ENCODE measurements at regions not wholly inside any gene's neighbourhood (a gene's known extent, or its start where the extent isn't known, plus 50 kb on each side); places are given as distances from the start of the nearest gene placed in this dataset.
"Not testable (repeated sequence)": the region's sequence is repeated elsewhere in the genome, so short reads cannot be mapped to it uniquely, and the experiment has no call there.

DNA sequence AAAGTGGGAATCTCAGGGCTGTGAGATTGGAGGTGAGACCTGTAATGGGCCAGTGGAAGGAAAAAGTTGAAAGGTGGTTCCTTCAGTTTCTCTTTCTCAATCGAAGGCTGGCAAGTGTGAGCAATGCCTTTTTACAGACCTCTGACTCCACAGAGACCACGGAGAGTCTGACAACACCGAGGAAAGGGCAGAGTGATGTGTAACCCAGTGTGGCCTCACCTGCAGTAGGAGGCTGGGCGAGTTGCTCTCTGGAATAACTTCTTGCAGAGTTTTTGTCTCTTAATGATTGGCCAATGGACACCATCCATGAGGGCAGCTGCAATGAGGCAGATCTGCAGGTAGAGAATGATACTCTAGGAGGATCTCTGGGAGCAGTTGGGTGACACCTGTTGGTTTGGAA is 115.8 kb downstream of the CRYBB2 start:
- not testable (repeated sequence) for H3K36me3 ChIP-seq (ENCODE audit: control insufficient read depth in 4 of 4, insufficient read depth in 3 of 4, low read depth in 1 of 4, low read length in 3 of 4); H3K9me3 ChIP-seq (ENCODE audit: control insufficient read depth in 4 of 4, low read length in 3 of 4); H3K4me1 ChIP-seq (ENCODE audit: control insufficient read depth in 4 of 4, insufficient read depth in 4 of 4, low read length in 3 of 4); H3K4me3 ChIP-seq (ENCODE audit: low read depth in 1 of 3, low read length in 3 of 3); DNase-seq (ENCODE audit: low spot score); H3K27me3 ChIP-seq (ENCODE audit: control insufficient read depth in 4 of 4, insufficient read depth in 4 of 4, low read length in 3 of 4); H3K9ac ChIP-seq (ENCODE audit: low read depth in 1 of 2, low read length in 2 of 2); H3K27ac ChIP-seq (ENCODE audit: low read depth in 1 of 2, low read length in 2 of 2)
- 84% methylated on average over 4 of the region's 4 CpGs for WGBS

DNA sequence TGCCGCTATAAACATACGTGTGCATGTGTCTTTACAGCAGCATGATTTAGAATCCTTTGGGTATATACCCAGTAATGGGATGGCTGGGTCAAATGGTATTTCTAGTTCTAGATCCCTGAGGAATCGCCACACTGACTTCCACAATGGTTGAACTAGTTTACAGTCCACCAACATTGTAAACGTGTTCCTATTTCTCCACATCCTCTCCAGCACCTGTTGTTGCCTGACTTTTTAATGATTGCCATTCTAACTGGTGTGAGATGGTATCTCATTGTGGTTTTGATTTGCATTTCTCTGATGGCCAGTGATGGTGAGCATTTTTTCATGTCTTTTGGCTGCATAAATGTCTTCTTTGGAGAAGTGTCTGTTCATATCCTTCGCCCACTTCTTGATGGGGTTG is 121.1 kb downstream of the CRYBB2 start:
- DNase-seq (ENCODE audit: low spot score); H3K4me3 ChIP-seq (ENCODE audit: low read depth in 1 of 3, low read length in 3 of 3); H3K4me1 ChIP-seq (ENCODE audit: control insufficient read depth in 4 of 4, insufficient read depth in 4 of 4, low read length in 3 of 4); H3K36me3 ChIP-seq (ENCODE audit: control insufficient read depth in 4 of 4, insufficient read depth in 3 of 4, low read depth in 1 of 4, low read length in 3 of 4); H3K27ac ChIP-seq (ENCODE audit: low read depth in 1 of 2, low read length in 2 of 2); H3K9ac ChIP-seq (ENCODE audit: low read depth in 1 of 2, low read length in 2 of 2); H3K27me3 ChIP-seq (ENCODE audit: control insufficient read depth in 4 of 4, insufficient read depth in 4 of 4, low read length in 3 of 4); H3K9me3 ChIP-seq (ENCODE audit: control insufficient read depth in 4 of 4, low read length in 3 of 4): not testable (repeated sequence)
- 96% methylated on average over 5 of the region's 5 CpGs for WGBS

DNA sequence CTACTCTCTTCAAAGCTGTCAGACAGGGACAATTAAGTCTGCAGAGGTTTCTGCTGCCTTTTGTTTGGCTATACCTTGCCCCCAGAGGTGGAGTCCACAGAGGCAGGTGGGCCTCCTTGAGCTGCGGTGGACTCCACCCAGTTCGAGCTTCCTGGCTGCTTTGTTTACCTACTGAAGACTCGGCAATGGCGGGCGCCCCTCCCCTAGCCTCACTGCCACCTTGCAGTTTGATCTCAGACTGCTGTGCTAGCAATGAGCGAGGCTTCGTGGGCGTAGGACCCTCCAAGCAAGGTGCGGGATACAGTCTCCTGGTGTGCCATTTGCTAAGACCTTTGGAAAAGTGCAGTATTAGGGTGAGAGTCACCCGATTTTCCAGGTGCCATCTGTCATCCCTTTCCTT is 124.9 kb downstream of the CRYBB2 start:
- H3K27ac ChIP-seq (ENCODE audit: low read depth in 1 of 2, low read length in 2 of 2); H3K36me3 ChIP-seq (ENCODE audit: control insufficient read depth in 4 of 4, insufficient read depth in 3 of 4, low read depth in 1 of 4, low read length in 3 of 4); H3K4me1 ChIP-seq (ENCODE audit: control insufficient read depth in 4 of 4, insufficient read depth in 4 of 4, low read length in 3 of 4); H3K27me3 ChIP-seq (ENCODE audit: control insufficient read depth in 4 of 4, insufficient read depth in 4 of 4, low read length in 3 of 4); DNase-seq (ENCODE audit: low spot score); H3K9ac ChIP-seq (ENCODE audit: low read depth in 1 of 2, low read length in 2 of 2); H3K9me3 ChIP-seq (ENCODE audit: control insufficient read depth in 4 of 4, low read length in 3 of 4); H3K4me3 ChIP-seq (ENCODE audit: low read depth in 1 of 3, low read length in 3 of 3): not testable (repeated sequence)
- 96% methylated on average over 10 of the region's 10 CpGs for WGBS

DNA sequence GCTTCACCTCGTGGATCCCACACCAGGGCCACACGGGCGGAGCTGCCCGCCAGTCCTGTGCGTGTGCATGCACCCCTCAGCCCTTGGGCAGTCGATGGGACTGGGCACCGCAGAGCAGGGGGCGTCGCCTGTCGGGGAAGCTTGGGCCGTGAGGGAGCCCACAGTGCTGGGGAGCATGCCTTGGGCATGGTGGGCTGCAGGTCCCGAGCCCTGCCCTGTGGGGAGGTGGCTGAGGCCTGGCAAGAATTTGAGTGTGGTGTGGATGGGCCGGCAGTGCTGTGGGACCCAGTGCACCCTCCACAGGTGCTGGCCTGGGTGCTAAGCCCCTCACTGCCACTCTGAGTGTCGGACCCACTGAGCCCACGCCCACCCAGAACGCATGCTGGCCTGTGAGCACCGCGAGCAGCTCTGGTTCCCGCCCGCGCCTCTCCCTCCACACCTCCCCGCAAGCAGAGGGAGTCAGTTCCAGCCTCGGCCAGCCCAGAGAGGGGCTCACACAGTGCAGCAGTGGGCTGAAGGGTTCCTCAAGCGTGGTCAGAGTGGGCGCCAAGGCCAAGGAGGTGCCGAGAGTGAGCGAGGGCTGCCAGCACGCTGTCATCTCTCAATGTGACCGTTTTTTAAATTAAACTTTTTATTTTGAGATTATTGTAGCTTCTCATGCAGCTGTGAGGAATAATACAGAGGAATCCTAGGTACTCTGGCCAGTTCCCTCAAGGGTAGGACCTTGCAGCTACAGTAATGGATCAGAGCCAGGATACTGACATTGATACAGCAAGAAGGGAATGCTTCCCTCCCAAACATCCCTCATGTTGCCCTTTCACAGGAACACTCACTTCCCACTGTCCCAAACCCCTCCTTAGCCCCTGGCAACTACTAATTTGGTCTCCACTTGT is 127.7 kb downstream of the CRYBB2 start:
- no peaks in the 10 kb centered on the region for H3K27me3 ChIP-seq (ENCODE audit: control insufficient read depth in 4 of 4, insufficient read depth in 4 of 4, low read length in 3 of 4)
- no peak for DNase-seq (ENCODE audit: low spot score)
- H3K4me3 ChIP-seq (ENCODE audit: low read depth in 1 of 3, low read length in 3 of 3): no peak overlapping the region
- TF ChIP-seq RXRA (IDR thresholded peaks at IDR 0.05) (no peak), GABPA (IDR thresholded peaks at IDR 0.05 in 1 of 2, conservative IDR thresholded peaks at IDR 0.05 in 1 of 2) (no peak), HNF4G (IDR thresholded peaks at IDR 0.05) (no peak), SP1 (IDR thresholded peaks at IDR 0.05) (no peak), JUND (IDR thresholded peaks at IDR 0.05) (no peak), FOXA1 (IDR thresholded peaks at IDR 0.05) (no peak), HNF4A (conservative IDR thresholded peaks at IDR 0.05) (no peak), NR2F2 (IDR thresholded peaks at IDR 0.05) (no peak), YY1 (IDR thresholded peaks at IDR 0.05) (no peak), TAF1 (conservative IDR thresholded peaks at IDR 0.05) (no peak)
- TF ChIP-seq, protein P1, sequence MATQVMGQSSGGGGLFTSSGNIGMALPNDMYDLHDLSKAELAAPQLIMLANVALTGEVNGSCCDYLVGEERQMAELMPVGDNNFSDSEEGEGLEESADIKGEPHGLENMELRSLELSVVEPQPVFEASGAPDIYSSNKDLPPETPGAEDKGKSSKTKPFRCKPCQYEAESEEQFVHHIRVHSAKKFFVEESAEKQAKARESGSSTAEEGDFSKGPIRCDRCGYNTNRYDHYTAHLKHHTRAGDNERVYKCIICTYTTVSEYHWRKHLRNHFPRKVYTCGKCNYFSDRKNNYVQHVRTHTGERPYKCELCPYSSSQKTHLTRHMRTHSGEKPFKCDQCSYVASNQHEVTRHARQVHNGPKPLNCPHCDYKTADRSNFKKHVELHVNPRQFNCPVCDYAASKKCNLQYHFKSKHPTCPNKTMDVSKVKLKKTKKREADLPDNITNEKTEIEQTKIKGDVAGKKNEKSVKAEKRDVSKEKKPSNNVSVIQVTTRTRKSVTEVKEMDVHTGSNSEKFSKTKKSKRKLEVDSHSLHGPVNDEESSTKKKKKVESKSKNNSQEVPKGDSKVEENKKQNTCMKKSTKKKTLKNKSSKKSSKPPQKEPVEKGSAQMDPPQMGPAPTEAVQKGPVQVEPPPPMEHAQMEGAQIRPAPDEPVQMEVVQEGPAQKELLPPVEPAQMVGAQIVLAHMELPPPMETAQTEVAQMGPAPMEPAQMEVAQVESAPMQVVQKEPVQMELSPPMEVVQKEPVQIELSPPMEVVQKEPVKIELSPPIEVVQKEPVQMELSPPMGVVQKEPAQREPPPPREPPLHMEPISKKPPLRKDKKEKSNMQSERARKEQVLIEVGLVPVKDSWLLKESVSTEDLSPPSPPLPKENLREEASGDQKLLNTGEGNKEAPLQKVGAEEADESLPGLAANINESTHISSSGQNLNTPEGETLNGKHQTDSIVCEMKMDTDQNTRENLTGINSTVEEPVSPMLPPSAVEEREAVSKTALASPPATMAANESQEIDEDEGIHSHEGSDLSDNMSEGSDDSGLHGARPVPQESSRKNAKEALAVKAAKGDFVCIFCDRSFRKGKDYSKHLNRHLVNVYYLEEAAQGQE (IDR thresholded peaks at IDR 0.05): no peak
- TF ChIP-seq, protein P2, sequence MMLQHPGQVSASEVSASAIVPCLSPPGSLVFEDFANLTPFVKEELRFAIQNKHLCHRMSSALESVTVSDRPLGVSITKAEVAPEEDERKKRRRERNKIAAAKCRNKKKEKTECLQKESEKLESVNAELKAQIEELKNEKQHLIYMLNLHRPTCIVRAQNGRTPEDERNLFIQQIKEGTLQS (IDR thresholded peaks at IDR 0.05): no peak
- TF ChIP-seq, protein P3, sequence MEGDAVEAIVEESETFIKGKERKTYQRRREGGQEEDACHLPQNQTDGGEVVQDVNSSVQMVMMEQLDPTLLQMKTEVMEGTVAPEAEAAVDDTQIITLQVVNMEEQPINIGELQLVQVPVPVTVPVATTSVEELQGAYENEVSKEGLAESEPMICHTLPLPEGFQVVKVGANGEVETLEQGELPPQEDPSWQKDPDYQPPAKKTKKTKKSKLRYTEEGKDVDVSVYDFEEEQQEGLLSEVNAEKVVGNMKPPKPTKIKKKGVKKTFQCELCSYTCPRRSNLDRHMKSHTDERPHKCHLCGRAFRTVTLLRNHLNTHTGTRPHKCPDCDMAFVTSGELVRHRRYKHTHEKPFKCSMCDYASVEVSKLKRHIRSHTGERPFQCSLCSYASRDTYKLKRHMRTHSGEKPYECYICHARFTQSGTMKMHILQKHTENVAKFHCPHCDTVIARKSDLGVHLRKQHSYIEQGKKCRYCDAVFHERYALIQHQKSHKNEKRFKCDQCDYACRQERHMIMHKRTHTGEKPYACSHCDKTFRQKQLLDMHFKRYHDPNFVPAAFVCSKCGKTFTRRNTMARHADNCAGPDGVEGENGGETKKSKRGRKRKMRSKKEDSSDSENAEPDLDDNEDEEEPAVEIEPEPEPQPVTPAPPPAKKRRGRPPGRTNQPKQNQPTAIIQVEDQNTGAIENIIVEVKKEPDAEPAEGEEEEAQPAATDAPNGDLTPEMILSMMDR (IDR thresholded peaks at IDR 0.05; ENCODE audit: low read depth, low read length, missing input control): no peak
- 94% methylated on average over 29 of the region's 29 CpGs for WGBS
- no peak overlapping the region for H3K9ac ChIP-seq (ENCODE audit: low read depth in 1 of 2, low read length in 2 of 2)
- H3K9me3 ChIP-seq (ENCODE audit: control insufficient read depth in 4 of 4, low read length in 3 of 4): no peaks in the 10 kb centered on the region
- peaks cover 6 to 24% (median 13%) of the 10 kb centered on the region in 4 donors for H3K36me3 ChIP-seq (ENCODE audit: control insufficient read depth in 4 of 4, insufficient read depth in 3 of 4, low read depth in 1 of 4, low read length in 3 of 4)
- H3K27ac ChIP-seq (ENCODE audit: low read depth in 1 of 2, low read length in 2 of 2): no peak overlapping the region
- no peaks in the 10 kb centered on the region for H3K4me1 ChIP-seq (ENCODE audit: control insufficient read depth in 4 of 4, insufficient read depth in 4 of 4, low read length in 3 of 4)
